Fibroblast of the conjunctiva (primary cell): ENCODE measurements at regions not wholly inside any gene's neighbourhood (a gene's known extent, or its start where the extent isn't known, plus 50 kb on each side); places are given as distances from the start of the nearest gene placed in this dataset.

Experiments used
- DNase-seq: peaks from one replicate; pipeline ENCODE4 v3.0.0-alpha.2; 2010; ENCODE audit warnings: low read depth

GRCh38 chr14:103206836-103207387, 83.7 kb downstream of the TNFAIP2 start:
- DNase-seq, result no peak

GRCh38 chr14:103207388-103208072, 84.3 kb downstream of the TNFAIP2 start:
- DNase-seq, result no peak

GRCh38 chr14:103209054-103209453, 85.8 kb downstream of the TNFAIP2 start:
- DNase-seq, result no peak

- no peak for DNase-seq
These were observed 86.2 kb downstream of the TNFAIP2 start for GRCh38 chr14:103209506-103209905.

- no peak for DNase-seq
These were observed 90.1 kb downstream of the TNFAIP2 start for GRCh38 chr14:103213331-103213730.

GRCh38 chr14:103214461-103214958, 91.2 kb downstream of the TNFAIP2 start:
- no peak for DNase-seq

GRCh38 chr14:103216399-103216798, 93.1 kb downstream of the TNFAIP2 start:
- DNase-seq, result no peak

GRCh38 chr14:103216857-103217256, 93.6 kb downstream of the TNFAIP2 start:
- DNase-seq, result no peak

GRCh38 chr14:103217538-103217937, 94.3 kb downstream of the TNFAIP2 start:
- no peak for DNase-seq

- DNase-seq, result no peak
These were observed 97.1 kb downstream of the TNFAIP2 start for GRCh38 chr14:103220134-103220981.

GRCh38 chr14:103220982-103221641, 97.9 kb downstream of the TNFAIP2 start:
- no peak for DNase-seq

- DNase-seq, result no peak
These were observed 98.6 kb downstream of the TNFAIP2 start for GRCh38 chr14:103221781-103222358.

GRCh38 chr14:103223818-103224352, 100.6 kb downstream of the TNFAIP2 start:
- DNase-seq, result no peak

- no peak for DNase-seq
These were observed 101.8 kb downstream of the TNFAIP2 start for GRCh38 chr14:103225062-103225461.

GRCh38 chr14:103225476-103225875, 102.2 kb downstream of the TNFAIP2 start:
- DNase-seq, result no peak

- DNase-seq, result no peak
These were observed 104.0 kb downstream of the TNFAIP2 start for GRCh38 chr14:103227094-103227768.

GRCh38 chr14:103228076-103228806, 105.0 kb downstream of the TNFAIP2 start:
- no peak for DNase-seq

GRCh38 chr14:103228866-103229265, 105.2 kb upstream of the EIF5 start:
- no peak for DNase-seq

GRCh38 chr14:103230021-103230420, 104.0 kb upstream of the EIF5 start:
- DNase-seq, result no peak

- DNase-seq, result no peak
These were observed 103.2 kb upstream of the EIF5 start for GRCh38 chr14:103230658-103231334.
